ENCODE measurements at regions not wholly inside any gene's neighbourhood (a gene's known extent, or its start where the extent isn't known, plus 50 kb on each side); places are given as distances from the start of the nearest gene placed in this dataset.

DNA sequence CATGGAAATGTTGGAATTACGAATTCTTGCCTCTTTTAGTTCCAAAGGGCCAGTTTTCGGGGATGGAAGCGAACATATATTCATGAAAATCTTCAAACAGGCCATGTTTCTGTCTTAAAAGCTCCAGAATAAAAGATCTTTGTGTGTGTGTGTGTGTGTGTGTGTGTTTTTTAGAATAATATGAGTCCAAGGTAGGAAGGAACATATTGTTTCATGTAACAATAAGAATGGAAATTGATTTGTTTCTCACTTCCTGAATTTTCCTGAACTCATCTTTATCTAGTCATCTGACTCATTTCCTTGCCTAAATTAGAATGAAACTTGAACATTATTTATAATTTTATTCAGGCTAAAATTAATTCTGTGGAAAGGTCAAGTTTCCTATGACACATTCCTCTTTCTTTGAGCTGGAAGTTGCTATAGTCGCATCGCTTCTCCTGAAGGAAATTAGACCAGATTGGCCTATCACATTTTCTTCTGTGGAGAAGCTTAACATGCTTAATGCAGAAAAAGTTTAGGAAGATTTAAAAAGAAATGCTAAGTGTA lies 805.1 kb upstream of the ADAMTS5 start:
- TF ChIP-seq POLR2A (IDR thresholded peaks at IDR 0.05; ENCODE audit: low read length) = no peak
- no peak for TF ChIP-seq GATA1 (IDR thresholded peaks at IDR 0.05; ENCODE audit: low read depth, low read length)
